Liver (tissue), 8 donors: ENCODE measurements at regions not wholly inside any gene's neighbourhood (a gene's known extent, or its start where the extent isn't known, plus 50 kb on each side); places are given as distances from the start of the nearest gene placed in this dataset.

Source experiments
- DNase-seq: peaks from one replicate; pipeline ENCODE4 v3.0.0-alpha.2; 2017; ENCODE audit warnings: low spot score
- H3K27ac ChIP-seq, 2 donors: one replicate each; pipeline ENCODE4 v1.7.0; 2013; ENCODE audit warnings: inconsistent platforms in 2 of 2, low read length in 2 of 2, control low read depth in 1 of 2, low read depth in 1 of 2, mild to moderate bottlenecking in 1 of 2
- H3K27me3 ChIP-seq, 4 donors: one replicate each; pipeline versions ENCODE4 v1.6.1 to v1.7.0; 2013; ENCODE audit warnings: low read length in 3 of 4, inconsistent platforms in 1 of 4, mild to moderate bottlenecking in 1 of 4, moderate library complexity in 1 of 4; ENCODE audit not compliant: control insufficient read depth in 4 of 4, insufficient read depth in 4 of 4
- H3K36me3 ChIP-seq, 4 donors: one replicate each; pipeline versions ENCODE4 v1.6.1 to v1.7.0; 2013; ENCODE audit warnings: low read length in 3 of 4, mild to moderate bottlenecking in 3 of 4, low read depth in 1 of 4, moderate library complexity in 1 of 4; ENCODE audit not compliant: control insufficient read depth in 4 of 4, insufficient read depth in 3 of 4
- H3K4me1 ChIP-seq, 4 donors: one replicate each; pipeline versions ENCODE4 v1.6.1 to v1.7.0; 2013; ENCODE audit warnings: low read length in 3 of 4, mild to moderate bottlenecking in 3 of 4, moderate library complexity in 1 of 4; ENCODE audit not compliant: control insufficient read depth in 4 of 4, insufficient read depth in 4 of 4
- H3K4me3 ChIP-seq, 3 donors: one replicate each; pipeline versions ENCODE4 v1.6.1 to v1.7.0; 2013; ENCODE audit warnings: low read length in 3 of 3, control low read depth in 1 of 3, low read depth in 1 of 3, mild to moderate bottlenecking in 1 of 3
- H3K9ac ChIP-seq, 2 donors: one replicate each; pipeline ENCODE4 v1.7.0; 2013; ENCODE audit warnings: low read length in 2 of 2, mild to moderate bottlenecking in 2 of 2, moderate library complexity in 2 of 2, control low read depth in 1 of 2, low read depth in 1 of 2
- H3K9me3 ChIP-seq, 4 donors: one replicate each; pipeline versions ENCODE4 v1.6.1 to v1.7.0; 2013; ENCODE audit warnings: low read length in 3 of 4; ENCODE audit not compliant: control insufficient read depth in 4 of 4
- EGR1 ChIP-seq, 2 donors: IDR thresholded peaks; 2 replicates each; pipeline ENCODE4 v1.6.1; 2016 to 2018; ENCODE audit warnings: antibody characterized with exemption in 2 of 2, low read depth in 2 of 2
- FOXA1 ChIP-seq: IDR thresholded peaks from 2 replicates; pipeline ENCODE4 v1.6.1; 2016; ENCODE audit warnings: antibody characterized with exemption
- GABPA ChIP-seq, 2 donors: IDR thresholded peaks in 1 of 2; conservative IDR thresholded peaks in 1 of 2; 2 replicates each; pipeline ENCODE4 v1.6.1; 2016; ENCODE audit warnings: antibody characterized with exemption in 2 of 2, mild to moderate bottlenecking in 1 of 2, moderate library complexity in 1 of 2
- HNF4G ChIP-seq: IDR thresholded peaks from 2 replicates; pipeline ENCODE4 v1.6.1; 2016; ENCODE audit warnings: antibody characterized with exemption
- JUND ChIP-seq, 2 donors: IDR thresholded peaks; 2 replicates each; pipeline ENCODE4 v1.6.1; 2016; ENCODE audit warnings: antibody characterized with exemption in 2 of 2
- NR2F2 ChIP-seq: IDR thresholded peaks from 2 replicates; pipeline ENCODE4 v1.6.1; 2016; ENCODE audit warnings: antibody characterized with exemption
- RAD21 ChIP-seq, 2 donors: IDR thresholded peaks; 2 replicates each; pipeline ENCODE4 v1.6.1; 2016; ENCODE audit warnings: antibody characterized with exemption in 2 of 2, mild to moderate bottlenecking in 2 of 2
- RXRA ChIP-seq, 2 donors: IDR thresholded peaks; 2 replicates each; pipeline ENCODE4 v1.6.1; 2017 to 2018; ENCODE audit warnings: antibody characterized with exemption in 2 of 2, mild to moderate bottlenecking in 1 of 2
- SP1 ChIP-seq: IDR thresholded peaks from 2 replicates; pipeline ENCODE4 v1.6.1; 2018; ENCODE audit warnings: antibody characterized with exemption, mild to moderate bottlenecking
- YY1 ChIP-seq: IDR thresholded peaks from 2 replicates; pipeline ENCODE4 v1.6.1; 2016; ENCODE audit warnings: antibody characterized with exemption, mild to moderate bottlenecking
- WGBS: extraction: QIAGEN DNeasy Blood & Tissue Kit; methylation state at CpG from one replicate; pipeline ENCODE4 v1.1.7; 2013; 5-methylcytosine and 5-hydroxymethylcytosine counted together
- TF ChIP-seq, protein P1 (sequence below): fragments of 150-350 bp; IDR thresholded peaks from 2 replicates; pipeline ENCODE4 v1.5.1; 2017; ENCODE audit warnings: improper control_type of control experiment, low read depth, low read length; ENCODE audit not compliant: missing input control
- TF ChIP-seq, protein P2 (sequence below): IDR thresholded peaks from 2 replicates; pipeline ENCODE4 v1.6.1; 2016; ENCODE audit warnings: antibody characterized with exemption, mild to moderate bottlenecking
- TF ChIP-seq, protein P3 (sequence below): IDR thresholded peaks from 2 replicates; pipeline ENCODE4 v1.6.1; 2016; ENCODE audit warnings: antibody characterized with exemption
- TF ChIP-seq, protein P4 (sequence below): IDR thresholded peaks from 2 replicates; pipeline ENCODE4 v1.6.1; 2016; ENCODE audit warnings: antibody characterized with exemption
- donor health status: healthy.
- donor health status: healthy.
- donor health status: healthy.
- donor health status: healthy.
- donor health status: healthy.

DNA sequence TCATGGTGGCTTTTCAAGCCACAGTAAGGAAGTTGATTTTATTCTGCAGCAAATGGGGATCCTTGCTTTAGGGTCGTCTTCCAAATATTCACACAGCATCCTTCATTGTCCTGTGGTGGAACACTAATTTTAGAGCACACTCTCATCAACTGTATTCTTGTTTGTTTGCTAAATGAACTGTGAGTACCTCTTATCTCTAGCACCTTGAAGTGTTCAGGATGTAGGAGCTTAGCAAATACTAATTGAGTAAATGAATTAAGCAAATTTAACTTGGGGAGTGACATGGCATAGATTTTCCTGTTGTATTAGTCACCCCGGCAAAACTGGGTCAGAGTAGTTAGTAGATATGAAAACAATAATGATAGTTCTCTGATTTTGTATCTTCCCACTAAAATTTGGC is 156.9 kb downstream of the UBE2NL start:
- H3K27me3 ChIP-seq: no peaks in the 10 kb centered on the region
- 41% methylated on average over 2 of the region's 2 CpGs for WGBS
- H3K9ac ChIP-seq: no peak overlapping the region
- no peak for TF ChIP-seq NR2F2
- TF ChIP-seq, protein P1, sequence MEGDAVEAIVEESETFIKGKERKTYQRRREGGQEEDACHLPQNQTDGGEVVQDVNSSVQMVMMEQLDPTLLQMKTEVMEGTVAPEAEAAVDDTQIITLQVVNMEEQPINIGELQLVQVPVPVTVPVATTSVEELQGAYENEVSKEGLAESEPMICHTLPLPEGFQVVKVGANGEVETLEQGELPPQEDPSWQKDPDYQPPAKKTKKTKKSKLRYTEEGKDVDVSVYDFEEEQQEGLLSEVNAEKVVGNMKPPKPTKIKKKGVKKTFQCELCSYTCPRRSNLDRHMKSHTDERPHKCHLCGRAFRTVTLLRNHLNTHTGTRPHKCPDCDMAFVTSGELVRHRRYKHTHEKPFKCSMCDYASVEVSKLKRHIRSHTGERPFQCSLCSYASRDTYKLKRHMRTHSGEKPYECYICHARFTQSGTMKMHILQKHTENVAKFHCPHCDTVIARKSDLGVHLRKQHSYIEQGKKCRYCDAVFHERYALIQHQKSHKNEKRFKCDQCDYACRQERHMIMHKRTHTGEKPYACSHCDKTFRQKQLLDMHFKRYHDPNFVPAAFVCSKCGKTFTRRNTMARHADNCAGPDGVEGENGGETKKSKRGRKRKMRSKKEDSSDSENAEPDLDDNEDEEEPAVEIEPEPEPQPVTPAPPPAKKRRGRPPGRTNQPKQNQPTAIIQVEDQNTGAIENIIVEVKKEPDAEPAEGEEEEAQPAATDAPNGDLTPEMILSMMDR: no peak
- TF ChIP-seq RXRA (IDR thresholded peaks at IDR 0.05): no peak
- TF ChIP-seq GABPA (IDR thresholded peaks at IDR 0.05 in 1 of 2, conservative IDR thresholded peaks at IDR 0.05 in 1 of 2): no peak
- TF ChIP-seq, protein P2, sequence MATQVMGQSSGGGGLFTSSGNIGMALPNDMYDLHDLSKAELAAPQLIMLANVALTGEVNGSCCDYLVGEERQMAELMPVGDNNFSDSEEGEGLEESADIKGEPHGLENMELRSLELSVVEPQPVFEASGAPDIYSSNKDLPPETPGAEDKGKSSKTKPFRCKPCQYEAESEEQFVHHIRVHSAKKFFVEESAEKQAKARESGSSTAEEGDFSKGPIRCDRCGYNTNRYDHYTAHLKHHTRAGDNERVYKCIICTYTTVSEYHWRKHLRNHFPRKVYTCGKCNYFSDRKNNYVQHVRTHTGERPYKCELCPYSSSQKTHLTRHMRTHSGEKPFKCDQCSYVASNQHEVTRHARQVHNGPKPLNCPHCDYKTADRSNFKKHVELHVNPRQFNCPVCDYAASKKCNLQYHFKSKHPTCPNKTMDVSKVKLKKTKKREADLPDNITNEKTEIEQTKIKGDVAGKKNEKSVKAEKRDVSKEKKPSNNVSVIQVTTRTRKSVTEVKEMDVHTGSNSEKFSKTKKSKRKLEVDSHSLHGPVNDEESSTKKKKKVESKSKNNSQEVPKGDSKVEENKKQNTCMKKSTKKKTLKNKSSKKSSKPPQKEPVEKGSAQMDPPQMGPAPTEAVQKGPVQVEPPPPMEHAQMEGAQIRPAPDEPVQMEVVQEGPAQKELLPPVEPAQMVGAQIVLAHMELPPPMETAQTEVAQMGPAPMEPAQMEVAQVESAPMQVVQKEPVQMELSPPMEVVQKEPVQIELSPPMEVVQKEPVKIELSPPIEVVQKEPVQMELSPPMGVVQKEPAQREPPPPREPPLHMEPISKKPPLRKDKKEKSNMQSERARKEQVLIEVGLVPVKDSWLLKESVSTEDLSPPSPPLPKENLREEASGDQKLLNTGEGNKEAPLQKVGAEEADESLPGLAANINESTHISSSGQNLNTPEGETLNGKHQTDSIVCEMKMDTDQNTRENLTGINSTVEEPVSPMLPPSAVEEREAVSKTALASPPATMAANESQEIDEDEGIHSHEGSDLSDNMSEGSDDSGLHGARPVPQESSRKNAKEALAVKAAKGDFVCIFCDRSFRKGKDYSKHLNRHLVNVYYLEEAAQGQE: no peak
- TF ChIP-seq, protein P3, sequence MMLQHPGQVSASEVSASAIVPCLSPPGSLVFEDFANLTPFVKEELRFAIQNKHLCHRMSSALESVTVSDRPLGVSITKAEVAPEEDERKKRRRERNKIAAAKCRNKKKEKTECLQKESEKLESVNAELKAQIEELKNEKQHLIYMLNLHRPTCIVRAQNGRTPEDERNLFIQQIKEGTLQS: no peak
- TF ChIP-seq EGR1 (IDR thresholded peaks at IDR 0.05; ENCODE audit: low read depth in 2 of 2): no peak
- TF ChIP-seq YY1: no peak
- TF ChIP-seq, protein P4, sequence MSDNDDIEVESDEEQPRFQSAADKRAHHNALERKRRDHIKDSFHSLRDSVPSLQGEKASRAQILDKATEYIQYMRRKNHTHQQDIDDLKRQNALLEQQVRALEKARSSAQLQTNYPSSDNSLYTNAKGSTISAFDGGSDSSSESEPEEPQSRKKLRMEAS: no peak
- no peak for TF ChIP-seq SP1
- TF ChIP-seq RAD21 (IDR thresholded peaks at IDR 0.05): no peak
- TF ChIP-seq JUND (IDR thresholded peaks at IDR 0.05): no peak
- TF ChIP-seq HNF4G: no peak
- TF ChIP-seq FOXA1: no peak
- DNase-seq: no peak
- no peaks in the 10 kb centered on the region for H3K36me3 ChIP-seq
- no peak overlapping the region for H3K27ac ChIP-seq
- H3K9me3 ChIP-seq: no peaks in the 10 kb centered on the region
- no peak overlapping the region for H3K4me3 ChIP-seq
- no peaks in the 10 kb centered on the region for H3K4me1 ChIP-seq

DNA sequence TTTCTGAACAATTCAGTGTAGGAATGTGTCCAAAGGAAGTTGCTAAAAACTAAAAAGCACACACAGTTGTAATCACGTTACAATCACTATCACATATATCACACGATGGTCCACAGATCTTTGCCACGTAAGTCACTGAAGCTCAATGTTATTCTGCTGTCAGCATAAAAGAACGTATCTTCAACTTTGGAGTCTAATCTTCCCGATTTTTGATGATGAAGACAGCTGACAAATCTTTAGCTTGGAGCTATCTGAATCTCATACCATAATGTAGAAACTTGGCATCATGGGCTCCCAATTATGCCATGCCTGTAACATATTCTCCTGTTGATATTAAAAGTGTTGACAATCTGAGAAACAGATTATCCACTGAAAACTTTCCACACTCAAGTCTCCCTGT is 158.4 kb downstream of the UBE2NL start:
- TF ChIP-seq EGR1 (IDR thresholded peaks at IDR 0.05; ENCODE audit: low read depth in 2 of 2) (no peak), SP1 (no peak)
- TF ChIP-seq, protein P3: no peak
- no peaks in the 10 kb centered on the region for H3K4me1 ChIP-seq
- no peaks in the 10 kb centered on the region for H3K36me3 ChIP-seq
- H3K27me3 ChIP-seq: no peaks in the 10 kb centered on the region
- 73% methylated on average over 5 of the region's 5 CpGs for WGBS
- H3K4me3 ChIP-seq: no peak overlapping the region
- no peak for DNase-seq
- no peak overlapping the region for H3K9ac ChIP-seq
- peaks cover 0 to 2% (median 0%) of the 10 kb centered on the region in 4 donors for H3K9me3 ChIP-seq
- no peak overlapping the region for H3K27ac ChIP-seq
